Kasumi-1 (cell line): ENCODE measurements at regions not wholly inside any gene's neighbourhood (a gene's known extent, or its start where the extent isn't known, plus 50 kb on each side); places are given as distances from the start of the nearest gene placed in this dataset.
"Not testable (repeated sequence)": the region's sequence is repeated elsewhere in the genome, so short reads cannot be mapped to it uniquely, and the experiment has no call there.

Experiments used
- DNase-seq, 2 experiments: peaks; one replicate each; lab custom pipeline; 2025; lab: John Stamatoyannopoulos, UW

DNA sequence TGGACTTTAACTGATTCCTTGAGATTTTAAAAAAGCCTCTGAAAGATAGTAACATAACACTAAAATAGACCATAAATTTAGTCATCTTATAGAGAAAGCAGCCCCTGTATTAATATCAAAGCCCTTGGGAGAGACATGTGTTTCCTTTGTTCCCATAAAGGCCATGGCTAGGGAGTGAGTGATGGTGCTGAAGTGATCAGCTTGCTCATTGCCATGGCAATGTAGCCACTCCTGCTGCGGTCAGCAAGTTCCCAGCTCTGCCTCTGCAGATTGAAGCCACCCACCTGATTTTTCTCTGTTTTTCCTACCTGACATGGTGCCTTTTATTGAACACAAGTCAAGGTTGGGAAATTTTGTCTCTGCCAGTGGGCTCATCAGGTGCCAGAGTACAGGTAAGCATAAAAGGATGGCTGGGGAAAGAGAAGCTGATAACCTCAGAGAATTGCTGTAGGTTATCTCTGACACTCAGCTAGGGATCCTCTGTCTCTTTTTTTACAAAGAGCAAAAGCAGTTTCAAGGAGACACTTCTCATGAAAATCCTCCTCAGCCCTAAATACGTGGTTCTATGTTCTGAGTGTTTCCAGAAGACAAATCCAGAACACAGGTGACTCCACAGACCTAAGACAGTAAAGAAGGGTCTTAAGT is 296.3 kb upstream of the NMUR2 start:
- DNase-seq, result no peak

GRCh38 chr5:152704286-152704685 is 299.2 kb upstream of the NMUR2 start:
- no peak for DNase-seq

GRCh38 chr5:152711801-152712388 is 306.8 kb upstream of the NMUR2 start:
- DNase-seq, result no peak

- no peak for DNase-seq
Measured at GRCh38 chr5:152717393-152717792, 312.3 kb upstream of the NMUR2 start.

DNA sequence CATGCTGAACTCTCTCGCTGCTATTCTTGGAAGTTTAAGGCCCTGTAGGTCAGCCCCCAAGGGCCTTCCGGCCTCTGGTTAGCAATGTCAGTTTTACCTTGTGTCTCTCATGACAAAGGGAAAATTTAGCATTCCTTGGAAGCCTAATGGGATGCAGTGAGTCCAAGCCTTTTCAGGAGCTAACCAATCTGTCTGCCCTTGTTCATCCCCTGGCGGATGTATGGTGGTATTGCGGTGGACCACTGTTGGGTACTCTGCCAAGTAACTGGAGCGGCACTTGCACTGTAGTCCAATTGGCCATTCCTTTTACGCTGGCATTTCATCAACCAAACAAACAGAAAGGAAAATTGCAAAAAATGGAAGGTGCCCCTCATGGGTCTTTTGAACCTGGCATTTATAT is 318.4 kb upstream of the NMUR2 start:
- no peak for DNase-seq

DNA sequence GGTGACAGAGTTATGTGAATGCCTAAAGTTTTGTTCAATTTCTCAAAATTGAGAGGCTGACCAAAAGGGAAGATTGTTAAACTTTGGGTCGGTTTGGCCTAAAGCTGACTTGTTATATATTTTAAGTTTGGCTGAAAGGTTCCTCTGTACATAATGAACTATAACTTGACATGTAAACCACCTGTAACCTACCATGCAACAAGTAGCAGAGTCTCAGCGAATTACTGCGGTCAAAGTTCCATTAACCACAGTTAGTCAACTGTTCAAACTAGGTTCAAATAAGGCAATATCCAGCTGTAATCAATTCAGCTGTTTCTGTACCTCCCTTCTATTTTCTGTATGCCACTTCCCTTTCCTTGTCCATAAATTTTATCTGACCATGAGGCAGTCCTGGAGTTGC is 325.1 kb upstream of the NMUR2 start:
- no peak for DNase-seq

DNA sequence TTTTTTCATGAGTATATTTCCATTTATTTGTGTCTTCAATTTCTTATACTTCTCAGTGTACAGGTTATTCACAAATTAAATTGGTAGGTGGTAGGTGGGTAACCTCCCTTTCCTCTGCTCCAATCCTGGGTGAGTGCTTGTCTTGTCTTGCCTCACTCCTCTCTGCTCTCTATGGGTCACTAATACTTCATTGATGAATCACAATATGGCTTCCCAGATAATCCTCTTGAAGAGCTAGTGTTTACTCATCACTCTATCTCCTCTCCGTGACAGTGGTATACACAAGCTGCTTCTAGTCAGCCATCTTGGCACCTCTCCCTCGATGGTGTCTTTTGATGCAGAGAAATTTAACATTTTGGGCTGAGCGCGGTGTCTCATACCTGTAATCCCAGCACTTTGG is 331.8 kb upstream of the NMUR2 start:
- DNase-seq, result no peak

DNA sequence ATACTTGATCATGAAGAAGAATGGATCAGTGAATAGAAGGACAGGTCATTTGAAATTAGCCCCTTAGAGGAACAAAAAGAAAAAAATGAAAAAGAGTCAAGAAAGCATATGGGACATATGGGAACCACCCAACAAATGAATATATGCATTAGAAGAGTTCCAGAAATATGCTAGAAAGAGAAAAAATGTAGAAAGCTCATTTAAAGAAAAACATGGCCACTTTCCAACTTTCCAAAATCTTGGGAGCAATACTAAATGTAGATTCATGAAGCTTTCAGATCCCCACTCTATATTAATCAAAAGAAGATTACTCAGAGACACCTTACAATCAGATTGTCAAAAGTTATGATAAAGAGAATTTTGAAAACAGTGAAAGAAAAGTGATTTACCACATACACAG is 334.8 kb upstream of the NMUR2 start:
- DNase-seq, result no peak

- not testable (repeated sequence) for DNase-seq
Measured at GRCh38 chr5:152741126-152741525, 336.0 kb upstream of the NMUR2 start.

GRCh38 chr5:152787709-152788217 is 382.7 kb upstream of the NMUR2 start:
- not testable (repeated sequence) for DNase-seq

DNA sequence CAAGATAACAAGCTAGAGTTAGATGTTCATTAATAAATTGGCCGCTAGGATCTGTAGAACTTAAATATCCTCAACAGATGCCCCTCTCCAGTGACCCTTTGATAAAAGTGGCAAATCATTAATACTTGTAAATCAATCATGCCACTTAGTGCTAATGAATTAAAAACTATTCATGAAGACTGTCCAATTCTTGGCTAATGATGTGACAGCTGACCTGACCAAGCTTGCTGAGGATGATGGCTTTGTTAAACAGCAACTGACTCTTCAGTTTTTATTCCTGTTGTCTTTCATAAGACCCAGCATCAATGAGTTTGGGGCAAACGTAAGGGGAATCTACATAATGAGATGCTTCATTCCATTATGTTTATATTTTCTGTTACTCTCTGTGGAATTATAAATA is 396.8 kb upstream of the NMUR2 start:
- no peak for DNase-seq

DNA sequence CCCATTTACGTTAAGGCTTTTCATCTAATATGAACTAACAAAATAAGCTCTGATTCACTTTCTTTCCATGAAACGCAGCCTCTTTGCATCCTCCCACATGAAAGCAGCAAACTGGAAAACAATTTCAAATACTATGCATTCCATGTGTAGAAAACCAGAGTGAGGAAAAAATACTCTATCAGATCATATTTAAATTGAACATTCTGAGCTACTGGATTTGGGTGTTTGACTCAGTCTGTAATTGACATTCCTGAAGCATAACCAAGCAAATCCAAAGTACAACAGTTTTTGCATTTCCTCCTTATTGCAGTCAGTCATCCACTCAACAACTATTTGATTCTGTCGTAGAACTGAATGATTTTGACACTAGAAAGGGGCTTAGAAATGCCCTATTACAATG is 399.1 kb upstream of the NMUR2 start:
- no peak for DNase-seq

GRCh38 chr5:152811988-152812387 is 406.9 kb upstream of the NMUR2 start:
- no peak for DNase-seq

- DNase-seq, result no peak
Measured at GRCh38 chr5:152813526-152813925, 408.4 kb upstream of the NMUR2 start.

DNA sequence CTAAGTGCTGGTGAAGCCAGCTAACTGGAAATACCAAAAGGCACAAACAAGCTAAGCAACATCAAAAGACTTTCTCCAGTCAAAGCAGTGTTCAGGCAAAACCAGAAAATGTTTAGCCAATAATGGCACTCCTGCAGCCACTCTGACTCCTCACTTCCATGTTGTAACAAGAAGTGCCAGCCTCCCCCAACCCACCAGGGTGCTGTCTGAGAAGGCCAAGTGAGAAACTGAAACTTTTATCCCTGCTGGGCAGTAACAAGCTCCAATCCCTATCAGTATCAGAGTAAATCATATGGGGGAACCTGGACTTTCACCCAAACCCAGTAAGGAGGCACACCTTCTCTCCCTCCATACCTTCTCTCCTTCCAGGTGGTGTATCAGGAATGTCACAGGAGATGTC is 414.8 kb upstream of the NMUR2 start:
- DNase-seq, result no peak

GRCh38 chr5:152824316-152824715 is 419.2 kb upstream of the NMUR2 start:
- DNase-seq, result no peak

DNA sequence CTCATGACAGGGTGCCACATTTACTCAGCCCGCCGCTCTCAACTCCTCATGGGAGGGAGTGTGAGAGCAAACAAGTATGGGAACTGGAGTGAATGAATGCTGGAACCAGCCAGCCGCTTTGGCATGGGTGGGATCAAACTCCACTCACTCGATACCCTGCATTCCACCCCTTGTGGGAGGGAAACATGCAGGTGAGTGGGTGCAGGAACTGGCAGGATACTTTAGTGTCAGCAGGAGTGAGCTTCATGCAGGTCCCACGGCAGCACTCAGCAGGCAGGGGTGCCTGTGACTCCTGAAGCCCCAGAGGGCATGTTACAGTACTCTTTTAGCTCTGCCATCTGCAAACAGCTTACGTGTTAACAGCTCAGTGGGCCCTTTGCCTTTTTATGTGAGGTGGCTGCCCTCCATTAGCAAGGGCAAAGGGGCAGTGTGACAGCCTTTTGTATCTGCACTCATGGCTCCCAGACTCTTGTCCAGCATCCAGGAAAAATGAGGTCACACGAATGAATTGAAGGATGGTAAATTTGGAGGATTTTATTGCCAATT is 433.2 kb upstream of the NMUR2 start:
- no peak for DNase-seq

GRCh38 chr5:152844713-152845112 is 439.6 kb upstream of the NMUR2 start:
- DNase-seq, result no peak

DNA sequence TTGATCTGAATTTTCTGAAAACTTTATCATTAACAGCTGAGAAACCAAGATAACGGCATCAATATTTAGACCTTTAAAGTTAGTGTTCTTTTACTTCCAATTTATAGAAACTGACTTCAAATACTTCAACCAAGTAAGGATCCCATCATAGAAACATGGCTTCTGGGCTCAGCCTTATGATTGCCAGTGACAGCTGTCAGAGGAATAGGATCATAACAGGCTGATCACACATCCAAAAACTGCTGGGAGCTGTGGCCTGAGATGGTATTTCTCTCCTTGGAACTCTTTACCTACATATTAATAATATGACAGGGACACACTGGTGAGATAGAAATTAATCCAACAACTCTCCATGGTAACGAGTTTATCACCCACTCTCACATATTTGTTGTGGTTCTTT is 448.3 kb upstream of the NMUR2 start:
- DNase-seq, result no peak

DNA sequence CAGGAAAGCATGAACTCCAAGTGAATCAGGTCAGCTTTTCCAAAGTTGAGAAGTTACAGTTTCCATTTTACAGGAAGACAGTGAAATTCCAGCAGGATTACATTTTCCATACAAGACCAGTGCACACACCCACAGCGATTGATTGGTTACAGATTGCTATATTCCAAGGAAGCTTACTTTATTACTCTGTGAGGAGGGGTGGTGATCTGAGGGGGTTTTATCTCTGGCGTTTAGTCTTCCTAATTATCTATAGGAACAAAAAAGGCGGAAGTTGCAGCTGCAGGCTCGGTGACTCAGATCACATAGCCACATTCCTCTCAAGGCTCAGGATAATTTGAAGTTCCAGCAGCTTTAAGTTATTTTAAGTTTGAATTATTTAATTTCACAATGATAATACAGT is 450.4 kb upstream of the NMUR2 start:
- DNase-seq, result no peak

DNA sequence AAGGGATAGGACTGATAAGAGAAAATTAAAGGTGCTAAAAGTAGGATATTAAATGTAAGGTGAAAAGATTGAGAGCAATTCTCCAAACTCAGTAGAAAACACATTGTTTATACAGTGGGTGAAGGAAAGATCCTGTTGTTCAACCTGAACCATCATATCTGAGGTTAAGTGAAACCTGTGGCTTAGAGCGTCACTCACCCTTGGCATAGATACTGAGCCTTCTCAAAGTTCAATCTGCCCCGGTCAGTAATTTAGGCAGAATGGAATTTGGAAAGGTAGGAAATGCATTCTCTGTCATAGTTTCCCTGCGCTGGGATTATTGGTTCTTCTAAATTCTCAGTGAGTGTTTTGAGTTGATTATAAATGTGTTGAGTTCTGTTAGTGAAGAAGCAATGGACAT is 456.2 kb upstream of the NMUR2 start:
- no peak for DNase-seq

GRCh38 chr5:152864447-152864846 is 459.4 kb upstream of the NMUR2 start:
- no peak for DNase-seq

DNA sequence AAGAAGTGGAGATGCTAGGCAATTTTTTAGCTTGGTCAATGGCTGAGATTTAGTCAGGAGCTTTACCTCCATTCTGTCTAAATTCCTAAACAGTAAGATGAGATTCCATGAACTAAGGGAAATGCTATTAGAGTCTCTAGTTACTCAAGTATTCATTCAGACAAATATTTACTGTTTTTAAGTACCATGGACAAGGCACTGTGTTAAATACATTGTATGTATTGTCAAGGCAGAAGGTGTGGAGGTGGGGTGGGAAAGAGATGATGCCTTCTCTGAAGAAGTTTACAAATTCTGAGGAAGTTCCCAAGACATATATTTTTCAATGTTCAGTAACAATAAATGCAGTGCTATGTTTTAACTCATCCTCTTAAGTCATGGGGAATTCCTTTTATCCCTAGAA is 459.9 kb upstream of the NMUR2 start:
- no peak for DNase-seq

GRCh38 chr5:152869971-152870370 is 464.9 kb upstream of the NMUR2 start:
- no peak for DNase-seq
